ENCODE measurements at regions not wholly inside any gene's neighbourhood (a gene's known extent, or its start where the extent isn't known, plus 50 kb on each side); places are given as distances from the start of the nearest gene placed in this dataset.

- no peak for DNase-seq (ENCODE audit: extremely low read depth, low read depth)
- TF ChIP-seq CTCF (IDR thresholded peaks at IDR 0.05; ENCODE audit: low read depth, low read length), result no peak
Measured at GRCh38 chr13:77480066-77480465, 55.4 kb upstream of the SCEL start.

GRCh38 chr13:77479326-77479725, 56.2 kb upstream of the SCEL start:
- DNase-seq (ENCODE audit: extremely low read depth, low read depth), result no peak
- no peak for TF ChIP-seq CTCF (IDR thresholded peaks at IDR 0.05; ENCODE audit: low read depth, low read length)

DNA sequence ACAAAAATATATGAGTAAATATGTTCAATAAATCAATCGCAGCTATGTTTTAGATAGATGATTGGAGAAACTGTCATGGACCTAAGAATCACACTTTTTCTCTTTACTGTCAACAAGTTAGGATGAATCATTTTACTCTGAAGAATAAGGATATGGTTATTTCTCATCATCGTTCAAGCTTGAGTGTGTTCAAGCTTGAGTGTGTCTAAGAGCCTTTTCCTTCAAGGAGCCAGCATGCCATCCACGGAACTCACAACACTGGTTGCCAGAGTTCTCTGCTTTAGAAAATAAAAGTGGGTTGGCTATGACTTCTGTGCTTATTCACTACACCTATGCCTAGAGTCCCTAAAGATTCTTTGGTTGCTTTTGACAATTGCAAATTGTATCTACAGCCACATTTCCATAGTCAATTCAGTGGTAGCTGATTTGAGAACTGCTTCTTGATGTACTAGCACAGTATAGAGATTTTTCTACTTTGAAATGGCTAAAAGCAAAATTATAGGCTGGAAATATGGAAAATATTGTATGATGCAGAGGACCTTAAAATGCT, 58.1 kb upstream of the SCEL start:
- TF ChIP-seq CTCF (IDR thresholded peaks at IDR 0.05; ENCODE audit: low read depth, low read length), result no peak
- DNase-seq (ENCODE audit: extremely low read depth, low read depth), result no peak

- no peak for DNase-seq (ENCODE audit: extremely low read depth, low read depth)
- no peak for TF ChIP-seq CTCF (IDR thresholded peaks at IDR 0.05; ENCODE audit: low read depth, low read length)
Measured at GRCh38 chr13:77476456-77476855, 59.0 kb upstream of the SCEL start.

GRCh38 chr13:77475345-77476084, 60.0 kb upstream of the SCEL start:
- DNase-seq (ENCODE audit: extremely low read depth, low read depth), result no peak
- no peak for TF ChIP-seq CTCF (IDR thresholded peaks at IDR 0.05; ENCODE audit: low read depth, low read length)

DNA sequence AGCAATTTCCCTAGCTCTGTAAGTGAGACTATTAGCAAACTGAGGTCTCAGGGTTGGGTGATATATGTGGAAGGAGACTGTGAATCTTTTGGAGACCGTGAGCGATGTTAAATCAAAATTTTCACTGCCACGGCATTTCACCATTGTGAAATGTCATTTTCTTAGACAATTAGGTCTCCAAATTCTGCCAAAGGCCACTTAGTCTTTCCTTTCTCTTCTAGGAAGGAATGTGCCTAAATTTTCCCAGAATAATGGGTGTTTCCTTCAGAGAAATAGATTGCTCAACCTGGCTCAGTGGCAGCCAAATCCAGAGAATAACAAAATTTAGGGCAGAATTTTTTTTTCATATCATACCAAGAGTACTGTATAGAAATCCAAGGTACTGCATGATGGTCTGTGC, 64.5 kb upstream of the SCEL start:
- DNase-seq (ENCODE audit: extremely low read depth, low read depth), result no peak
- no peak for TF ChIP-seq CTCF (IDR thresholded peaks at IDR 0.05; ENCODE audit: low read depth, low read length)

DNA sequence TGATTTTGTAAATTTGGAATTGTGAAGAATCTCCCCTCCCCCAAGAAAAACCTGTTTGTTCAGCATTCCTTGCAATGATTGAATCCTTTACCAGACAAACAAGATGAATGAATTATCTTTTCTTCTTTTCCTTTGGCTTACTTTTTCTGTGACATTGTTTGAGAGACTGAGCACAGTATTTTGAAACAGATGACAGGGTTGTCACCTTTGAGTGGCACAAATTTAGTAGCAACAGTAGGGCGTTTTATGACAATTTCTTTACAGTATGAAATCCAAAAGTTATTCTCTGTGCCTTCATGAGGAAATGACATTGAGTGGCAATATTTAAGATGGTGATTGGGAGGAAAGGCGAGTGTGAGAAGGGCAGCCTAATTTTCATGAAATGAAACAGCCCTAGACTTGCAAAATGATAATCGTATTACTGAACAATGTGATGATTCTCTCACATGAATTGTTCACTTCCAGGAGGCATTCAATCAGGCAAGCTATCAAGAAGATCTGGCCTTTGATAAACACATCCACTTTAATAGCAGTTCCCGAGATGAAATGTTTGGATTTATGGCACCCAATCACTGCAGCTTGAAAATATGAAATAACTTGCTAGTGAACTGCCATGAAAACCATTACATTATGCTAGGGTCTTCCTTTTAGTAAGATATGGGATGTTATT, 68.6 kb upstream of the SCEL start:
- DNase-seq (ENCODE audit: extremely low read depth, low read depth), result no peak
- no peak for TF ChIP-seq CTCF (IDR thresholded peaks at IDR 0.05; ENCODE audit: low read depth, low read length)
